ENCODE measurements at regions not wholly inside any gene's neighbourhood (a gene's known extent, or its start where the extent isn't known, plus 50 kb on each side); places are given as distances from the start of the nearest gene placed in this dataset.

DNA sequence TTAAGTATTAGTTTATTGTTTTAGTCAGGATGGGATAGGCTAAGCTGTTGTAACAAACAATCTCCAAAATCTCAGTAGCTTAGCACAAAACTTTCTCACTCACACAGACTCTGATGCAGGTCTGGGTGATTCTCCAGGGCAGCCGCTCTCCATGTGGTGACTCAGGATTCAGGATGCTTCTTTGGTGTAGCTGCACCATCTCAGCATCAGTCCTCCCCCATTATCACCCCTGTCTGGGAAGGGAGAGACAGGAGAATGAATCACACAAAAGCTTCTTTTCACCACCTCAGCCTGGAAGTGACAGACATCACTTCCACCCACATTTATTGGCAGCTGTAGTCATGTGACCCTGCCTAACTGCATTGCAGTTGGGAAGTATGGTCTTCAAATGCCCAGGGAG lies 142.3 kb downstream of the DICER1 start:
- TF ChIP-seq, protein P1, sequence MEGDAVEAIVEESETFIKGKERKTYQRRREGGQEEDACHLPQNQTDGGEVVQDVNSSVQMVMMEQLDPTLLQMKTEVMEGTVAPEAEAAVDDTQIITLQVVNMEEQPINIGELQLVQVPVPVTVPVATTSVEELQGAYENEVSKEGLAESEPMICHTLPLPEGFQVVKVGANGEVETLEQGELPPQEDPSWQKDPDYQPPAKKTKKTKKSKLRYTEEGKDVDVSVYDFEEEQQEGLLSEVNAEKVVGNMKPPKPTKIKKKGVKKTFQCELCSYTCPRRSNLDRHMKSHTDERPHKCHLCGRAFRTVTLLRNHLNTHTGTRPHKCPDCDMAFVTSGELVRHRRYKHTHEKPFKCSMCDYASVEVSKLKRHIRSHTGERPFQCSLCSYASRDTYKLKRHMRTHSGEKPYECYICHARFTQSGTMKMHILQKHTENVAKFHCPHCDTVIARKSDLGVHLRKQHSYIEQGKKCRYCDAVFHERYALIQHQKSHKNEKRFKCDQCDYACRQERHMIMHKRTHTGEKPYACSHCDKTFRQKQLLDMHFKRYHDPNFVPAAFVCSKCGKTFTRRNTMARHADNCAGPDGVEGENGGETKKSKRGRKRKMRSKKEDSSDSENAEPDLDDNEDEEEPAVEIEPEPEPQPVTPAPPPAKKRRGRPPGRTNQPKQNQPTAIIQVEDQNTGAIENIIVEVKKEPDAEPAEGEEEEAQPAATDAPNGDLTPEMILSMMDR (IDR thresholded peaks at IDR 0.05): no peak
- TF ChIP-seq POLR2A (IDR thresholded peaks at IDR 0.05): no peak

Measured in right lobe of liver (tissue), 4 donors.